ENCODE measurements at regions not wholly inside any gene's neighbourhood (a gene's known extent, or its start where the extent isn't known, plus 50 kb on each side); places are given as distances from the start of the nearest gene placed in this dataset.

DNA sequence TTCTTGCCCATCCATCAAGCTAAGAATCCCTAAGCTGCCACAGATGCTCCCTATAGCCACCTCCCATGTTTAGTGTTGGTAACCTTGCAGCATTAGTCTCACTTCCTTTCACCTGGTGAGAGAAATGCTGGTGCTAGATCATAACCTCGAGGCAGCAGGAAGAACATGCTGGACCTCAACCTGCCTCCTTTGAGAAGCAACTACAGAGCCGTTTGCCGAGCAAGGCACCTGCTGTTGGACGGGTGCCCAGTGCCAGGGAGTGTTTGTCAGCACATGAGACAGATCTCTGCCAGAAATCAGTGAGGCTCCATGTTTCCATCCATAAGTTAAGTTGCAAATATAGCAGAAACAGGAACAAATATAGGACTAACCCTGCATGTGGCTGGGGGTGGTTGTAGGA is 955.7 kb downstream of the TUSC7 start:
- peaks cover 18% of the 10 kb centered on the region for H3F3A ChIP-seq (ENCODE audit: insufficient read depth)

DNA sequence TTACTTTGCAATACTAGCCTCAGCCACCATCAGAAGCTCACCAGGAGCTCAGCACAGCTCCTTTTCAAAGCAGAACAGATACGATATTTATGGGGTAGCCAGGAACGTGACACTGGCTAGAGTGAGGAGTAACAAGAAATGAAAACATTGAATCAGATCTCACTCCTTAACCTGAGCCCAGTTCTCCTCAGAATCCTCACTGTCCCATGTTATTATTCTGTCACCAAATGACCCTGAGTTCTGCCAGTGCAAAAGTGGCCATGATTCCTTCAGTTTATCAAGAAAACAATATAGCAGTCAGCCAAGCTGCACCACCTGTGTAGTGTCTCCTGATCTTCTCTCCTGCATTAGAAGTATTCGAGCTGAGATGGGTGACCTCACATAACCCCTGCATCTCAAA is 956.7 kb downstream of the TUSC7 start:
- H4K20me1 ChIP-seq (ENCODE audit: insufficient read depth) = no peaks in the 10 kb centered on the region
- H3K27ac ChIP-seq = no peak overlapping the region
- no peak for DNase-seq
- H3F3A ChIP-seq (ENCODE audit: insufficient read depth) = peaks cover 7% of the 10 kb centered on the region
- H3K27me3 ChIP-seq (replicated peaks; ENCODE audit: insufficient read depth) = no peaks in the 10 kb centered on the region
- no peak overlapping the region for H3K9ac ChIP-seq
- peaks cover 15% of the 10 kb centered on the region for H3K4me1 ChIP-seq (ENCODE audit: insufficient read depth)
- H3K79me2 ChIP-seq (ENCODE audit: insufficient read depth) = no peaks in the 10 kb centered on the region
- H3K4me2 ChIP-seq (ENCODE audit: unreplicated experiment) = no peak overlapping the region
- no peak overlapping the region for H3K4me3 ChIP-seq
- H2AFZ ChIP-seq = no peak overlapping the region
- H3K36me3 ChIP-seq (ENCODE audit: low read depth) = no peaks in the 10 kb centered on the region
- 88% methylated on average over 3 of the region's 3 CpGs for whole genome bisulfite sequencing, 2 experiments (ENCODE audit: low coverage in 1 of 2, low lambda C conversion rate in 2 of 2, missing lambda C conversion rate in 2 of 2)
- H3K9me3 ChIP-seq (ENCODE audit: low read depth) = no peaks in the 10 kb centered on the region
- TF ChIP-seq EZH2 (IDR thresholded peaks at IDR 0.05; ENCODE audit: insufficient read depth, poor library complexity, severe bottlenecking) (no peak), EZH2phosphoT487 (IDR thresholded peaks at IDR 0.05; ENCODE audit: insufficient read depth, low read depth) (no peak)
- no peaks in the 10 kb centered on the region for H3K9me2 ChIP-seq (ENCODE audit: insufficient read depth)
- in situ Hi-C loops (cut with MboI) = no loop called here

More for the DNA sequence above, 955.7 kb downstream of the TUSC7 start:
- TF ChIP-seq EZH2phosphoT487 (IDR thresholded peaks at IDR 0.05; ENCODE audit: insufficient read depth, low read depth) (no peak), EZH2 (IDR thresholded peaks at IDR 0.05; ENCODE audit: insufficient read depth, poor library complexity, severe bottlenecking) (no peak)
- H2AFZ ChIP-seq = no peak overlapping the region
- no peak for DNase-seq
- no peaks in the 10 kb centered on the region for H3K9me2 ChIP-seq (ENCODE audit: insufficient read depth)
- no peak overlapping the region for H3K4me2 ChIP-seq (ENCODE audit: unreplicated experiment)
- H3K27ac ChIP-seq = no peak overlapping the region
- no peaks in the 10 kb centered on the region for H3K9me3 ChIP-seq (ENCODE audit: low read depth)
- no peak overlapping the region for H3K4me3 ChIP-seq
- no peaks in the 10 kb centered on the region for H4K20me1 ChIP-seq (ENCODE audit: insufficient read depth)
- in situ Hi-C loops (cut with MboI) = no loop called here
- no peaks in the 10 kb centered on the region for H3K27me3 ChIP-seq (replicated peaks; ENCODE audit: insufficient read depth)
- H3K79me2 ChIP-seq (ENCODE audit: insufficient read depth) = no peaks in the 10 kb centered on the region
- no peaks in the 10 kb centered on the region for H3K36me3 ChIP-seq (ENCODE audit: low read depth)
- H3K9ac ChIP-seq = no peak overlapping the region
- H3K4me1 ChIP-seq (ENCODE audit: insufficient read depth) = peaks cover 26% of the 10 kb centered on the region
- whole genome bisulfite sequencing, 2 experiments (ENCODE audit: low coverage in 1 of 2, low lambda C conversion rate in 2 of 2, missing lambda C conversion rate in 2 of 2) = 45 to 53% methylated on average over 4 of the region's 4 CpGs

DNA sequence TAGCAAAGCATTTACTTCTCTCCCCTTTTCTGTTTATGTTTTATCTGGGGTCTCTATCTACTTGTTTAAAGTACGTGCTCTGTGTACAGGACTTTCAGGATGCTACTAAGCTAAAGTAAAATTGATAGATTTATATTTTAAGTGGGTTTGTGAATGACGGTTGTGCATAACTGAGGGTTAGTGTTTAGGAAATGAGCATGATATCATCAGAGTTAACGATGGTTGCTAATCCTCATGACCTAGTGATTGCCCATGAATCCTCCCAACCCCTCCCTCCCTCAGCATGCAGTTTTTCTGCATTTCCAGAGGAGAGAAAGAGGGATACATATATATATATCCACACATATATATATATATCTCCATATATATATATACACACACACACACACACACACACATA is 957.2 kb downstream of the TUSC7 start:
- no peak overlapping the region for H3K9ac ChIP-seq
- H3K4me1 ChIP-seq (ENCODE audit: insufficient read depth) = peaks cover 10% of the 10 kb centered on the region
- no peak overlapping the region for H3K4me2 ChIP-seq (ENCODE audit: unreplicated experiment)
- H3K9me2 ChIP-seq (ENCODE audit: insufficient read depth) = no peaks in the 10 kb centered on the region
- H4K20me1 ChIP-seq (ENCODE audit: insufficient read depth) = no peaks in the 10 kb centered on the region
- no peak for DNase-seq
- H3K9me3 ChIP-seq (ENCODE audit: low read depth) = no peaks in the 10 kb centered on the region
- no peak overlapping the region for H2AFZ ChIP-seq
- WGBS, 2 experiments (ENCODE audit: low coverage in 1 of 2, low lambda C conversion rate in 2 of 2, missing lambda C conversion rate in 2 of 2) = 62% methylated on average over 3 of the region's 3 CpGs
- in situ Hi-C loops (cut with MboI) = no loop called here
- peaks cover 3% of the 10 kb centered on the region; the same call in 1 of the 2 replicates for H3F3A ChIP-seq (ENCODE audit: insufficient read depth)
- H3K79me2 ChIP-seq (ENCODE audit: insufficient read depth) = no peaks in the 10 kb centered on the region
- no peak overlapping the region for H3K4me3 ChIP-seq
- no peak overlapping the region for H3K27ac ChIP-seq
- no peaks in the 10 kb centered on the region for H3K36me3 ChIP-seq (ENCODE audit: low read depth)
- no peaks in the 10 kb centered on the region for H3K27me3 ChIP-seq (replicated peaks; ENCODE audit: insufficient read depth)
- TF ChIP-seq EZH2phosphoT487 (IDR thresholded peaks at IDR 0.05; ENCODE audit: insufficient read depth, low read depth) (no peak), EZH2 (IDR thresholded peaks at IDR 0.05; ENCODE audit: insufficient read depth, poor library complexity, severe bottlenecking) (no peak)

DNA sequence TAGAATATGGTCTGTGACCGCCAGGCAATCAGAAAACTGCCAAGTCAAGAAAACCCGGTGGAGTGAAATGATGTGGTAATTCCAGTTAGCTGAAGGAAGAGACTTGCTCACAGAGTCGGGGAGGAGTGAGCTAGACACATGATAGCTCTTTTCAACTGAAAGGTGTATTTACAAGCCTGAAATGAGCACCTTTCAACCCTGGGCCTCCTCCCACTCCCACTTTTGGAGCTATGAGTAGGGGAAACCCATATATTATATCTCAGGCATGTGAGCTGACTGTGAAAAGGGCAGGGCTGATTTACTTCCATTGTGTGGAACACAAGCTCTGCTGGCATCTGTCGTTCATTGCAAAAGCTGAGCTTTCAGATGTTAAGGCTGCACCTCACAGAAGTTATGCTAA is 960.2 kb downstream of the TUSC7 start:
- in situ Hi-C loops (cut with MboI) = no loop called here
- 60 to 67% methylated on average over 4 of the region's 4 CpGs for WGBS, 2 experiments (ENCODE audit: low coverage in 1 of 2, low lambda C conversion rate in 2 of 2, missing lambda C conversion rate in 2 of 2)
- DNase-seq = no peak
- Histone ChIP-seq H3K4me1 (ENCODE audit: insufficient read depth) (no peaks in the 10 kb centered on the region), H3K4me2 (ENCODE audit: unreplicated experiment) (no peak overlapping the region), H3K79me2 (ENCODE audit: insufficient read depth) (no peaks in the 10 kb centered on the region), H3K9me2 (ENCODE audit: insufficient read depth) (no peaks in the 10 kb centered on the region), H3K4me3 (no peak overlapping the region), H3K9ac (no peak overlapping the region), H3K27me3 (replicated peaks; ENCODE audit: insufficient read depth) (no peaks in the 10 kb centered on the region), H3K9me3 (ENCODE audit: low read depth) (no peaks in the 10 kb centered on the region), H3F3A (ENCODE audit: insufficient read depth) (no peaks in the 10 kb centered on the region), H4K20me1 (ENCODE audit: insufficient read depth) (no peaks in the 10 kb centered on the region), H2AFZ (no peak overlapping the region), H3K27ac (no peak overlapping the region), H3K36me3 (ENCODE audit: low read depth) (no peaks in the 10 kb centered on the region)
- TF ChIP-seq EZH2phosphoT487 (IDR thresholded peaks at IDR 0.05; ENCODE audit: insufficient read depth, low read depth) = no peak
- no peak for TF ChIP-seq EZH2 (IDR thresholded peaks at IDR 0.05; ENCODE audit: insufficient read depth, poor library complexity, severe bottlenecking)

DNA sequence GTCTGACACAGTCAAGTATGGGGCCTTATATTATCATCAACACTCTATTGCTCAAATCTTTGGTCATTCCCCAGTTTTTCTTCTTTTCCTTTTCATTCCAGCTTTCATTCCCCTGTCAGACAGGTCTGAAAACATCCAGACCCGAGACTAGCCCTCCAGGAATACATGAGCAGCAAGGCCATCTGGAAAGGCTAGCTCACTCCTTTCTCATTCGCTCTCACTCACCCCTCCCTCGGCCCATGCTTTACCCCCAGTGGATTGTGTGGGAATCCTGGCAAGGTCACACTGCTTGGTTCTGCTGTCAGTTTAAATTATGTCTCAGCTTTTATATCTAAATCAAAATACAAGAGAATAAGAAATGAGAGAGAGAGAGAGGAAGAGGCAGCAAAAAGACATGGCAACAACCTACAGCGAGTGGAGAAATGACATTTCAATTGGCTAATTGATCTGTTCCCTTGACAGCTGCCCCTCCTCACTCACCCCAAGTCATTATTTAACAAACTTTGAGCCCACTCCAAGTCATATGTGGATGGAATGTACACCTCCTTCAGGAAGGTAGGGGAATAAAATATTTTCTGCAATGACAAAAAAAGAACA is 962.2 kb downstream of the TUSC7 start:
- H3K27ac ChIP-seq = no peak overlapping the region
- no peak overlapping the region for H2AFZ ChIP-seq
- no peaks in the 10 kb centered on the region for H3K9me2 ChIP-seq (ENCODE audit: insufficient read depth)
- no peak for DNase-seq
- H3K79me2 ChIP-seq (ENCODE audit: insufficient read depth) = no peaks in the 10 kb centered on the region
- no peak overlapping the region for H3K4me2 ChIP-seq (ENCODE audit: unreplicated experiment)
- WGBS, 2 experiments (ENCODE audit: low coverage in 1 of 2, low lambda C conversion rate in 2 of 2, missing lambda C conversion rate in 2 of 2) = 68 to 75% methylated on average over 4 of the region's 4 CpGs
- H3K36me3 ChIP-seq (ENCODE audit: low read depth) = no peaks in the 10 kb centered on the region
- TF ChIP-seq EZH2phosphoT487 (IDR thresholded peaks at IDR 0.05; ENCODE audit: insufficient read depth, low read depth) (no peak), EZH2 (IDR thresholded peaks at IDR 0.05; ENCODE audit: insufficient read depth, poor library complexity, severe bottlenecking) (no peak)
- no peaks in the 10 kb centered on the region for H3K9me3 ChIP-seq (ENCODE audit: low read depth)
- in situ Hi-C loops (cut with MboI) = no loop called here
- H3K4me1 ChIP-seq (ENCODE audit: insufficient read depth) = no peaks in the 10 kb centered on the region
- no peak overlapping the region for H3K9ac ChIP-seq
- no peaks in the 10 kb centered on the region for H4K20me1 ChIP-seq (ENCODE audit: insufficient read depth)
- no peak overlapping the region for H3K4me3 ChIP-seq
- H3K27me3 ChIP-seq (replicated peaks; ENCODE audit: insufficient read depth) = no peaks in the 10 kb centered on the region
- H3F3A ChIP-seq (ENCODE audit: insufficient read depth) = no peaks in the 10 kb centered on the region

Data from GM23248 (cell line).